Neuronal stem cell (in vitro differentiated cells): ENCODE measurements at regions not wholly inside any gene's neighbourhood (a gene's known extent, or its start where the extent isn't known, plus 50 kb on each side); places are given as distances from the start of the nearest gene placed in this dataset.

Experiments used
- DNase-seq: peaks from one replicate; pipeline ENCODE4 v3.0.0-alpha.2; 2013; ENCODE audit warnings: low spot score
- H2AFZ ChIP-seq: one replicate; pipeline ENCODE4 v1.6.1; 2013; ENCODE audit warnings: mild to moderate bottlenecking, low read length, inconsistent platforms
- H2AK5ac ChIP-seq: 2 replicates; pipeline ENCODE4 v1.6.1; 2013; ENCODE audit warnings: low read depth, mild to moderate bottlenecking, inconsistent platforms, low read length, moderate library complexity, mixed read lengths
- H2BK120ac ChIP-seq: 2 replicates; pipeline ENCODE4 v1.6.1; 2013; ENCODE audit warnings: low read depth, mild to moderate bottlenecking, inconsistent platforms, low read length, moderate library complexity, mixed read lengths
- H2BK12ac ChIP-seq: one replicate; pipeline ENCODE4 v1.6.1; 2013; ENCODE audit warnings: low read length, inconsistent platforms
- H2BK15ac ChIP-seq: 2 replicates; pipeline ENCODE4 v1.6.1; 2013; ENCODE audit warnings: mild to moderate bottlenecking, low read length, inconsistent platforms, mixed read lengths
- H2BK5ac ChIP-seq: one replicate; pipeline ENCODE4 v1.6.1; 2013; ENCODE audit warnings: inconsistent platforms, mild to moderate bottlenecking, low read length, moderate library complexity
- H3K14ac ChIP-seq: one replicate; pipeline ENCODE4 v1.6.1; 2013; ENCODE audit warnings: low read length, inconsistent platforms
- H3K18ac ChIP-seq: 2 replicates; pipeline ENCODE4 v1.6.1; 2013; ENCODE audit warnings: low read length, inconsistent platforms
- H3K23ac ChIP-seq: 2 replicates; pipeline ENCODE4 v1.6.1; 2013; ENCODE audit warnings: low read depth, mild to moderate bottlenecking, mixed read lengths, low read length, inconsistent platforms; ENCODE audit not compliant: poor library complexity
- H3K27ac ChIP-seq: replicated peaks from 3 replicates; pipeline ENCODE4 v1.5.1; 2013; ENCODE audit warnings: low read length, inconsistent platforms
- H3K27me3 ChIP-seq, 3 experiments: 2 replicates each; pipeline ENCODE4 v1.6.1; 2013; ENCODE audit warnings: low read length in 3 of 3, mild to moderate bottlenecking in 2 of 3, inconsistent platforms in 1 of 3, low read depth in 1 of 3, mixed read lengths in 1 of 3, moderate library complexity in 1 of 3; ENCODE audit not compliant: control insufficient read depth in 3 of 3, insufficient read depth in 3 of 3
- H3K36me3 ChIP-seq, 2 donors: replicated peaks in 1 of 2; 2 replicates each; pipeline ENCODE4 v1.6.1; 2013; ENCODE audit warnings: low read length in 2 of 2; ENCODE audit not compliant: control insufficient read depth in 2 of 2, insufficient read depth in 2 of 2
- H3K4ac ChIP-seq: 2 replicates; pipeline ENCODE4 v1.6.1; 2013; ENCODE audit warnings: inconsistent platforms, mild to moderate bottlenecking, low read length, moderate library complexity
- H3K4me1 ChIP-seq, 2 donors: 1 replicate in 1 of 2; 2 replicates in 1 of 2; pipeline ENCODE4 v1.6.1; 2013; ENCODE audit warnings: low read length in 2 of 2, low read depth in 1 of 2; ENCODE audit not compliant: control insufficient read depth in 2 of 2, insufficient read depth in 1 of 2
- H3K4me2 ChIP-seq: one replicate; pipeline ENCODE4 v1.6.1; 2013; ENCODE audit warnings: mild to moderate bottlenecking, low read length, inconsistent platforms; ENCODE audit not compliant: insufficient read depth, poor library complexity, severe bottlenecking
- H3K4me3 ChIP-seq, 2 donors: 2 replicates each; pipeline ENCODE4 v1.5.1; 2013; ENCODE audit warnings: low read length in 2 of 2, mild to moderate bottlenecking in 2 of 2, inconsistent platforms in 1 of 2, moderate library complexity in 1 of 2
- H3K79me1 ChIP-seq: one replicate; pipeline ENCODE4 v1.6.1; 2013; ENCODE audit warnings: low read depth, mild to moderate bottlenecking, inconsistent platforms, low read length, moderate library complexity
- H3K9ac ChIP-seq: one replicate; pipeline ENCODE4 v1.6.1; 2013; ENCODE audit warnings: mild to moderate bottlenecking, low read depth, low read length, inconsistent platforms; ENCODE audit not compliant: poor library complexity
- H3K9me3 ChIP-seq, 2 donors: replicated peaks in 1 of 2; 2 replicates each; pipeline versions ENCODE3 to v1.6.1; 2013; ENCODE audit warnings: low read length in 2 of 2, mild to moderate bottlenecking in 2 of 2, inconsistent platforms in 1 of 2, low read depth in 1 of 2, mixed read lengths in 1 of 2, moderate library complexity in 1 of 2; ENCODE audit not compliant: control insufficient read depth in 2 of 2, insufficient read depth in 1 of 2
- H4K8ac ChIP-seq: one replicate; pipeline ENCODE4 v1.6.1; 2013; ENCODE audit warnings: low read depth, mild to moderate bottlenecking, inconsistent platforms, low read length, moderate library complexity
- H4K91ac ChIP-seq: one replicate; pipeline ENCODE4 v1.6.1; 2013; ENCODE audit warnings: low read length, low read depth, mild to moderate bottlenecking, inconsistent platforms; ENCODE audit not compliant: poor library complexity
- WGBS, 2 donors: extraction: QIAGEN DNeasy Blood & Tissue Kit; methylation state at CpG; one replicate each; pipeline ENCODE4 v1.1.7; 2013; ENCODE audit warnings: missing lambda C conversion rate in 2 of 2, mixed read lengths in 1 of 2; ENCODE audit not compliant: insufficient read length in 2 of 2, insufficient replicate concordance in 1 of 2; ENCODE audit errors: extremely low coverage in 2 of 2; 5-methylcytosine and 5-hydroxymethylcytosine counted together

DNA sequence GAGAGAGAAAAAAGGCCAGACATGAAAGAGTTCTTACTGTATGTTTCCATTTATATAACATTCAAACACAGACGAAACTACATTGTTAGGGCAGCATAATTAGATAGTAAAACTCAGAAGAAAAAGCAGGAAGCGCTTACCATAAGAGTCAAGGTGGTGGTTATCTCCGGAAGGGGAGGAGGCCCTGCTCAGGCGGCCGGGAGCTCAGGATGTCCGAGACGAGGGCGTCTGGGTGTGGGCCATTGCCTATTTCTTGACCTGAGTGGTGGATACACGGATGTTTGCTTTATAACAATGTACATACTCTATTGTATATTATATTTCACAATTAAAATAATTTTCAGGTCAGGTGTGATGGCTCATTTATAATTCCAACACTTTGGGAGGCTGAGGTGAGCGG, 80.9 kb upstream of the COL5A1 start:
- no peaks in the 10 kb centered on the region for H3K36me3 ChIP-seq
- peaks cover 0 to 5% (median 0%) of the 10 kb centered on the region in 3 experiments for H3K27me3 ChIP-seq
- H4K8ac ChIP-seq = no peak overlapping the region
- no peaks in the 10 kb centered on the region for H3K9me3 ChIP-seq
- no peaks in the 10 kb centered on the region for H3K79me1 ChIP-seq
- no CpG with 5 or more reads among the region's 10 CpGs for WGBS, 2 donors
- no peak overlapping the region for H2BK5ac ChIP-seq
- H3K4me1 ChIP-seq = peaks cover 0 to 3% of the 10 kb centered on the region in 2 donors
- H2BK15ac ChIP-seq = no peak overlapping the region
- H2AK5ac ChIP-seq = no peak overlapping the region
- no peak overlapping the region for H3K4me2 ChIP-seq
- DNase-seq = no peak
- no peak overlapping the region for H3K18ac ChIP-seq
- H2AFZ ChIP-seq = no peak overlapping the region
- no peak overlapping the region for H3K23ac ChIP-seq
- H2BK12ac ChIP-seq = no peak overlapping the region
- H3K14ac ChIP-seq = no peak overlapping the region
- H3K4me3 ChIP-seq = no peak overlapping the region
- H2BK120ac ChIP-seq = no peak overlapping the region
- no peak overlapping the region for H3K27ac ChIP-seq
- H3K9ac ChIP-seq = no peak overlapping the region
- H4K91ac ChIP-seq = no peak overlapping the region
- no peak overlapping the region for H3K4ac ChIP-seq

DNA sequence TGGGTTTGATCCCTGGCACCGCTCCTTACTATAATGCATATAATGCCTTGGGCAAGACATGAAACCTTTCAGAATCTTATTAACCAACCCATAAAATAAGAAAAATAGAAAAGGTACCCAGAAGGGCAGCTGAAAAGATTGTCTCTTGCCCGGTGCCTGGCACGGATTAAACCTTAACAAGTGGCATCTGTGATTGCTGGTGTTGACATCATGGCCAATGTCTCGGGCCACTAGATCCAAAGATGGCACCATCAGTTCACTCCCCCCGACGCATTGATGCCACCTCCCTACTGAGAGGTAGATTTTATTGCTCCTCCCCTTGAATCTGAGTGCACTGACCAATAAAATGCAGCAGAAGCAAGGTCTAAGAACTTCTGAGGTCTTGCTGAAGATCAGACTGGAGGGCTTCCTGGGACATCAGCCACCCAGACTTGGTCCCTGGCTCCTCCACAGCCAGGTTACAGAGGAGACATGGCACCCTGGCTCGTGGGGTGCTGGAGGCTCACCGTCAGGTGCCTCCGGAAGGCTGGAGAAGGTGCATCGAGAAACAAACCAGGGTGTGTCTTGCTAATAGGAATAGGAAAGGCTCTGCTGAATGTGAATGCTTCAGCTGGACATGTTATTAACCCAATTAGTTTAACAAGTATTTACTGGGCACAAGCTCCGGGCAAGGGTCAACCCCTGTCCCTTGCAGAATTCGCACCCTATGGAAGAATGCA, 80.0 kb upstream of the COL5A1 start:
- Histone ChIP-seq H3K4me3 (no peak overlapping the region), H4K8ac (no peak overlapping the region)

DNA sequence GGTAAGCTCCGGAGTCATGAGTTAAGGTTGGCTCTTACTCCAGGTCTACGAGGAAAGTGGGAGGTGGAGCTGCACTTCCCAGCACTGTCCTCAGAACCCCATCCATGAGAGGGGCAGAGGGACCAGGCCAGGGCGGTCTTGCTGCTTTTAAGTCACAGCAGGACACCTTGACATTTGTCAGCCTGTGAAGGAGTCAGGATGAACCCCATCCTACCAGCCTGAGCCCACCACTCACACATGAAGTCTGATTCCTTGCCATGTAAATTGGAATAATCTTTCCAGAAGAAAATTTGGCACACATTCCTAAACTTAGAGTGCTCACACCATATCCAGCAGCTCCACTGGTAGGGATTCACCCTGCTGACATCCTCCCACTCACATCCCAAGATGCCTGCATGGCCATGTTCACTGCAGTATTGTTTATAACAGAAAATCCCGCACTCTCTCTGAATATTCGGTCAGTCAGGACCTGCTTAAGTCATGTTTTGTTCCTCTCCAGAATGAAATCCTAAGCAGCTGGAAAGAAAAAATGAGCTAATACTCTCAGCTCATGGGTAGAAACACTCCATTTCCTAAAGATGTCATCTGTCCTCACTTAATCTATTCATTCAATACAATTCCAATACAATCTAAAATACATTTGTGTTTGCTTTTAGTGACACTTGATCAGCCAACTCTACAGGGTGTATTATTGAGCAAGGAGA, 79.3 kb upstream of the COL5A1 start:
- no peak for DNase-seq
- H2BK12ac ChIP-seq = no peak overlapping the region
- H4K91ac ChIP-seq = no peak overlapping the region
- no peak overlapping the region for H3K4ac ChIP-seq
- no peaks in the 10 kb centered on the region for H3K36me3 ChIP-seq
- H3K4me2 ChIP-seq = no peak overlapping the region
- H3K9ac ChIP-seq = no peak overlapping the region
- no peaks in the 10 kb centered on the region for H3K79me1 ChIP-seq
- no peaks in the 10 kb centered on the region for H3K4me1 ChIP-seq
- no peak overlapping the region for H2BK120ac ChIP-seq
- peaks cover 0 to 5% of the 10 kb centered on the region in 2 donors for H3K9me3 ChIP-seq
- H3K27me3 ChIP-seq = peaks cover 0 to 5% (median 0%) of the 10 kb centered on the region in 3 experiments
- no peak overlapping the region for H2AK5ac ChIP-seq
- H4K8ac ChIP-seq = no peak overlapping the region
- H3K23ac ChIP-seq = no peak overlapping the region
- no CpG with 5 or more reads among the region's 5 CpGs for WGBS, 2 donors
- no peak overlapping the region for H3K18ac ChIP-seq
- H3K27ac ChIP-seq = no peak overlapping the region
- no peak overlapping the region for H2BK5ac ChIP-seq
- no peak overlapping the region for H2BK15ac ChIP-seq
- no peak overlapping the region for H3K14ac ChIP-seq
- no peak overlapping the region for H2AFZ ChIP-seq
- H3K4me3 ChIP-seq = no peak overlapping the region

More for the DNA sequence above, 80.0 kb upstream of the COL5A1 start:
- Histone ChIP-seq H3K9ac (no peak overlapping the region), H2BK120ac (no peak overlapping the region), H2AFZ (no peak overlapping the region), H3K4ac (no peak overlapping the region), H2BK15ac (no peak overlapping the region), H3K79me1 (no peaks in the 10 kb centered on the region), H3K27me3 (peaks cover 0 to 5% (median 0%) of the 10 kb centered on the region in 3 experiments), H4K91ac (no peak overlapping the region), H3K9me3 (peaks cover 0 to 2% of the 10 kb centered on the region in 2 donors), H2BK12ac (no peak overlapping the region), H2AK5ac (no peak overlapping the region), H3K18ac (no peak overlapping the region), H3K4me2 (no peak overlapping the region), H3K36me3 (no peaks in the 10 kb centered on the region), H2BK5ac (no peak overlapping the region), H3K27ac (no peak overlapping the region), H3K4me1 (peaks cover 0 to under 1% of the 10 kb centered on the region in 2 donors), H3K14ac (no peak overlapping the region), H3K23ac (no peak overlapping the region)
- no peak for DNase-seq
- WGBS, 2 donors = no CpG with 5 or more reads among the region's 12 CpGs

DNA sequence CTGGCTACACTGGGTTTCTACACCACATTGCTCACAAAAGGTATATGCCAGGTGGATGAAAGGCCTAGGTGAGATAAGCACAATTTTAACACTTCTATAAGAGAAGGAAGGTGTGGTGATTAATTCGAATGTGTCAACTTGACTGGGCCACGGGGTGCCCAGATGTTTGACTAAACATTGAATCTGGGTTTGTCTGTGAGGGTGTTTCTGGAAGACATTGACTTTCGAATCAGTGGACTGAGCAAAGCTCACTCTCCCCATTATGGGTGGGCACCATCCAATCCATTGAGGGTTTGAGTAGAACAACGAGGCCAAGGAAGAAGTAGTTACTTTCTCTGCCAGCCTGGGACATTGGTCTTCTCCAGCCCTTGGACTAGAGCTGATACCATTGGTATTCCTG, 78.2 kb upstream of the COL5A1 start:
- no peak overlapping the region for H3K4me3 ChIP-seq
- H3K23ac ChIP-seq = no peak overlapping the region
- WGBS, 2 donors = no CpG with 5 or more reads among the region's 4 CpGs
- no peak overlapping the region for H2BK12ac ChIP-seq
- no peak overlapping the region for H4K8ac ChIP-seq
- H2BK120ac ChIP-seq = no peak overlapping the region
- H2BK15ac ChIP-seq = no peak overlapping the region
- H2AK5ac ChIP-seq = no peak overlapping the region
- no peaks in the 10 kb centered on the region for H3K36me3 ChIP-seq
- no peak for DNase-seq
- no peak overlapping the region for H3K4ac ChIP-seq
- H3K4me2 ChIP-seq = no peak overlapping the region
- H3K27ac ChIP-seq = no peak overlapping the region
- no peaks in the 10 kb centered on the region for H3K4me1 ChIP-seq
- no peaks in the 10 kb centered on the region for H3K79me1 ChIP-seq
- H2BK5ac ChIP-seq = no peak overlapping the region
- peaks cover 0 to 5% of the 10 kb centered on the region in 2 donors for H3K9me3 ChIP-seq
- no peak overlapping the region for H3K18ac ChIP-seq
- H3K27me3 ChIP-seq = peaks cover 0 to 2% (median 0%) of the 10 kb centered on the region in 3 experiments
- H3K9ac ChIP-seq = no peak overlapping the region
- no peak overlapping the region for H2AFZ ChIP-seq
- H3K14ac ChIP-seq = no peak overlapping the region
- no peak overlapping the region for H4K91ac ChIP-seq
